ENCODE measurements at regions not wholly inside any gene's neighbourhood (a gene's known extent, or its start where the extent isn't known, plus 50 kb on each side); places are given as distances from the start of the nearest gene placed in this dataset.

DNA sequence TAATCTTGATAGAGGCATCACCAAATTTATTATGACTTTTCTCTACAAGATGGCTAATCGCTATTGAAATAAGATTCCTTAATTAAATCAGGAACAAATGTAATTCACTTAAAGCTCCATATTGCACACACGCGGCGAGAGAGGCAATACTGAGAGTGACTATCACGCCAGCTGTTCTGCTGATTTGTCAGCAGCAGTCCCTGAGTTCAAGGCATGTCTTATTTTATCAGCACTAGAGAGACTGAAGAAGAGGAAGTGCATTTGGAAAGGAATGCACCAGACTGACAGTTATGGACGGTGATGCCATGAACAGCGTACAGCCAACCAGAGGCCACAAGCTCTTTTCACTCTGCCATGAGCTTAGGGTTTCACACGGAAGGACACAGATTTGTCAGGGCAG, 83.6 kb upstream of the SLCO3A1 start:
- Histone ChIP-seq H3K27me3 (ENCODE audit: control insufficient read depth, insufficient read depth, low read length) (no peaks in the 10 kb centered on the region), H3K36me3 (ENCODE audit: control insufficient read depth, insufficient read depth, low read length) (no peaks in the 10 kb centered on the region), H3K4me3 (ENCODE audit: low read depth, low read length) (no peak overlapping the region)
- FAIRE-seq (peak; percentile 40), DNase-seq (ENCODE audit: low read depth) (no peak)
- TF ChIP-seq, protein P1, sequence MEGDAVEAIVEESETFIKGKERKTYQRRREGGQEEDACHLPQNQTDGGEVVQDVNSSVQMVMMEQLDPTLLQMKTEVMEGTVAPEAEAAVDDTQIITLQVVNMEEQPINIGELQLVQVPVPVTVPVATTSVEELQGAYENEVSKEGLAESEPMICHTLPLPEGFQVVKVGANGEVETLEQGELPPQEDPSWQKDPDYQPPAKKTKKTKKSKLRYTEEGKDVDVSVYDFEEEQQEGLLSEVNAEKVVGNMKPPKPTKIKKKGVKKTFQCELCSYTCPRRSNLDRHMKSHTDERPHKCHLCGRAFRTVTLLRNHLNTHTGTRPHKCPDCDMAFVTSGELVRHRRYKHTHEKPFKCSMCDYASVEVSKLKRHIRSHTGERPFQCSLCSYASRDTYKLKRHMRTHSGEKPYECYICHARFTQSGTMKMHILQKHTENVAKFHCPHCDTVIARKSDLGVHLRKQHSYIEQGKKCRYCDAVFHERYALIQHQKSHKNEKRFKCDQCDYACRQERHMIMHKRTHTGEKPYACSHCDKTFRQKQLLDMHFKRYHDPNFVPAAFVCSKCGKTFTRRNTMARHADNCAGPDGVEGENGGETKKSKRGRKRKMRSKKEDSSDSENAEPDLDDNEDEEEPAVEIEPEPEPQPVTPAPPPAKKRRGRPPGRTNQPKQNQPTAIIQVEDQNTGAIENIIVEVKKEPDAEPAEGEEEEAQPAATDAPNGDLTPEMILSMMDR (IDR thresholded peaks at IDR 0.05; ENCODE audit: insufficient read depth, low read length, severe bottlenecking): no peak

DNA sequence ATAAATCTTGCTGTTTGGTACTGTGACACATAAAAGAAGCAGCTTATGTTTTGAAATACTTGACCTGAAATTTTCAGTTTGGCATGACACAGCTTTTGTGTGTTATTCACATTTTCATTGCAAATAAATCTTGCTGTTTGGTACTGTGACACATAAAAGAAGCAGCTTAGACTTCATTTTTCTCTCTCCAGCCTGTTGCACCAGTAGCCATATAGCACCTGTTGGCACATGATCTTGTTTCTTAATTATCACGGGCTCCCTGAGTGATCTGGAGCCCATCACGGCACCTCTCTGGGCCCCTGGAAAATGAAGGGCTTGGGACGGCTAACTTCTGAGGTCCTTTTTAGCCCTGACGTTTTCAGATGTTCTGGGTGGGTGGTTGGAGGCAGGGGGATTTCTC, 77.4 kb upstream of the SLCO3A1 start:
- H3K36me3 ChIP-seq (ENCODE audit: control insufficient read depth, insufficient read depth, low read length): no peaks in the 10 kb centered on the region
- H3K4me3 ChIP-seq (ENCODE audit: low read depth, low read length): no peak overlapping the region
- TF ChIP-seq, protein P1 (IDR thresholded peaks at IDR 0.05; ENCODE audit: insufficient read depth, low read length, severe bottlenecking): no peak
- FAIRE-seq (no peak), DNase-seq (ENCODE audit: low read depth) (no peak)
- no peaks in the 10 kb centered on the region for H3K27me3 ChIP-seq (ENCODE audit: control insufficient read depth, insufficient read depth, low read length)

DNA sequence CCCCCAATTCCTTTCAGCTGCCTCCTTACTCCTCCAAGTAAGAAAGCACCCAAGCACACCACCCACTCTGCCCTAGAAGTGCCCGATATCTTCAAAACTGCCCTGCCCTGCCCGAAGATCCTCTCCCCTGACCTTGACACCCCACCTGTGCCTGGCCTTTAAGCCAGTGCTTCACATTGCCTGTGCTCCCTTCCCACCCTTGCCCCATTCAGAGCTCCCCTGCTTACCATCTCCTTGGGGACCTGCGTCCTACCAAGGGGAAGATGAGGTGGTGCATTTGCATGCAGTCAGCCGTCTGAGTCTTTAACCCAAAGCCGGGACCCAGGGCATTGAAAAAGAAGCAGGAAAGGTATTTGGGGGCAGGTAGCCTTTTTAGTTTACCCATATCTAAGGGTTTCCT, 73.5 kb upstream of the SLCO3A1 start:
- TF ChIP-seq, protein P1 (IDR thresholded peaks at IDR 0.05; ENCODE audit: insufficient read depth, low read length, severe bottlenecking): no peak
- Histone ChIP-seq H3K27me3 (ENCODE audit: control insufficient read depth, insufficient read depth, low read length) (no peaks in the 10 kb centered on the region), H3K4me3 (ENCODE audit: low read depth, low read length) (no peak overlapping the region), H3K36me3 (ENCODE audit: control insufficient read depth, insufficient read depth, low read length) (no peaks in the 10 kb centered on the region)
- FAIRE-seq (no peak), DNase-seq (ENCODE audit: low read depth) (no peak)

DNA sequence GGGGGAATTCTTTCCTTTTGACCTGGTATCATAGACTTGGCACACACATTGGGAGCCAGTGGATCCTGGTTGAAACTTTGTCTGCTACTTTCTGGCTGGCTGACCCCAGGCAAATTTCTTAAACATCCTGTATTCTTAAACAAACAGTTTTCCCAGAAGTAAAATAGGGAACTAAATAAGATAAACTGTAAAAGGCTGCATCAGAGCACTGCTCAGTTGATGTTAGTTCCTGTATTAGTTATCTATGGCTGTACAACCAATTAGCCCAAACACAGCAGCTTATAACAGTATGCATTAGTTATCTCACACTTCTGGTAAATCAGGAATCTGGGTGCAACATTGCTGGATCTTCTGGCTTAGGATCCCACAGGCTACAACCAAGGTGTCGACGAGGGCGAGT, 73.1 kb upstream of the SLCO3A1 start:
- Histone ChIP-seq H3K36me3 (ENCODE audit: control insufficient read depth, insufficient read depth, low read length) (no peaks in the 10 kb centered on the region), H3K27me3 (ENCODE audit: control insufficient read depth, insufficient read depth, low read length) (no peaks in the 10 kb centered on the region), H3K4me3 (ENCODE audit: low read depth, low read length) (no peak overlapping the region)
- TF ChIP-seq, protein P1 (IDR thresholded peaks at IDR 0.05; ENCODE audit: insufficient read depth, low read length, severe bottlenecking): no peak
- FAIRE-seq (peak; percentile 32), DNase-seq (ENCODE audit: low read depth) (no peak)

DNA sequence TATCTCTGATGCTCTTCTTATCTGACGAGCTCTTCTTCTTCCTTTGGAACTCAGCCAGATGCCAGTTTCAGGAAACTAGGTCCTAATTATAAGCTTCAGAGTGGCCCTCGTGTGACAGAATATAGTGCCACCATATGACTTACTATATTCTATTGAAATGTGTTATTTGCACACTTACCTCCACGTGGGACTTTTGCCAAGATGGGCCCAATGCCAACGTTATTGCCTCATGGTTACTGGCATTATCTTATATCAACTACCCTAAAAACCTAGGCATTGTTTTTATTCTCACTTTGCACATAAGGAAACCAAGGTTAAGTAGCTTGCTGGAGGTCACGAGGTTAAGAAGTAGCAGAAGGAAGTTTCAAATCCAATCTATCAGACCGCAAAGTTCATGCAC, 71.3 kb upstream of the SLCO3A1 start:
- Histone ChIP-seq H3K27me3 (ENCODE audit: control insufficient read depth, insufficient read depth, low read length) (no peaks in the 10 kb centered on the region), H3K4me3 (ENCODE audit: low read depth, low read length) (no peak overlapping the region), H3K36me3 (ENCODE audit: control insufficient read depth, insufficient read depth, low read length) (no peaks in the 10 kb centered on the region)
- FAIRE-seq: no peak
- DNase-seq (ENCODE audit: low read depth): no peak
- TF ChIP-seq, protein P1 (IDR thresholded peaks at IDR 0.05; ENCODE audit: insufficient read depth, low read length, severe bottlenecking): no peak

GRCh38 chr15:91783008-91783407, 70.5 kb upstream of the SLCO3A1 start:
- H3K4me3 ChIP-seq (ENCODE audit: low read depth, low read length): no peak overlapping the region
- FAIRE-seq (no peak), DNase-seq (ENCODE audit: low read depth) (no peak)
- no peaks in the 10 kb centered on the region for H3K27me3 ChIP-seq (ENCODE audit: control insufficient read depth, insufficient read depth, low read length)
- TF ChIP-seq, protein P1 (IDR thresholded peaks at IDR 0.05; ENCODE audit: insufficient read depth, low read length, severe bottlenecking): no peak
- no peaks in the 10 kb centered on the region for H3K36me3 ChIP-seq (ENCODE audit: control insufficient read depth, insufficient read depth, low read length)
